ENCODE measurements at regions not wholly inside any gene's neighbourhood (a gene's known extent, or its start where the extent isn't known, plus 50 kb on each side); places are given as distances from the start of the nearest gene placed in this dataset.

- 0 out of 2 replicates have a peak, but pooled peaks have one; percentile 6 for TF ChIP-seq MAFF (IDR thresholded peaks at IDR 0.05; ENCODE audit: low read depth, low read length)
- TF ChIP-seq MXI1 (IDR thresholded peaks at IDR 0.05; ENCODE audit: borderline replicate concordance, low read depth, low read length) = no peak
- no peak for TF ChIP-seq NFATC3 (CRISPR knock-in tag; IDR thresholded peaks at IDR 0.05)
- TF ChIP-seq ZSCAN21 (CRISPR knock-in tag; IDR thresholded peaks at IDR 0.05; ENCODE audit: borderline replicate concordance) = no peak
- TF ChIP-seq RARA (CRISPR knock-in tag; IDR thresholded peaks at IDR 0.05) = peak; percentile 34; the same call in 1 of the 2 replicates
- no peak for TF ChIP-seq SP2 (CRISPR knock-in tag; IDR thresholded peaks at IDR 0.05)
- 0 out of 4 replicates have a peak, but pooled peaks have one; percentile 1 to 35 for TF ChIP-seq MAFK (conservative IDR thresholded peaks at IDR 0.05 in 1 of 2, IDR thresholded peaks at IDR 0.05 in 1 of 2; ENCODE audit: low read length in 2 of 2)
- no peak for TF ChIP-seq ZNF121 (CRISPR knock-in tag; IDR thresholded peaks at IDR 0.05)
- peak; percentile 2 for DNase-seq (ENCODE audit: low spot score)
- H4K20me1 ChIP-seq (ENCODE audit: insufficient read depth, low read length) = no peaks in the 10 kb centered on the region
- no peak for FAIRE-seq
- in situ Hi-C loops (cut with HindIII; ENCODE audit: extremely low pct_ligation_motif_present, low pct_unique_long_range_greater_than_20kb) (no loop called here), intact Hi-C loops (cut with micrococcal nuclease; ENCODE audit: unreplicated experiment) (no loop called here)
- H3K79me2 ChIP-seq (ENCODE audit: insufficient read depth, low read length) = no peaks in the 10 kb centered on the region
- no peak overlapping the region for H3K4me3 ChIP-seq (replicated peaks in 1 of 3; ENCODE audit: insufficient read depth in 1 of 3, low read depth in 2 of 3, low read length in 3 of 3)
- ATAC-seq = no peak
- H3K27me3 ChIP-seq (ENCODE audit: control insufficient read depth in 1 of 2, insufficient read depth in 2 of 2, low read length in 2 of 2) = no peaks in the 10 kb centered on the region
- no peaks in the 10 kb centered on the region for H3K4me1 ChIP-seq (ENCODE audit: insufficient read depth, low read length)
- no TSS peak for BruUV-seq (replicated peaks)
- ChIA-PET CTCF (ENCODE audit: low intra/inter-chr PET ratio, low total read pairs) (no interaction called here), POLR2A (no interaction called here)
- H3K4me2 ChIP-seq (ENCODE audit: low read depth, low read length) = no peak overlapping the region
- H3K27ac ChIP-seq (ENCODE audit: extremely low read length, insufficient read depth, low read length) = no peak overlapping the region
- no peak overlapping the region for H2AFZ ChIP-seq (ENCODE audit: low read length)
- WGBS (ENCODE audit: low lambda C conversion rate) = 0% methylated on average over 4 of the region's 4 CpGs
- no peaks in the 10 kb centered on the region for H3K9me3 ChIP-seq (ENCODE audit: low read length)
- no peak overlapping the region for H3K9ac ChIP-seq (ENCODE audit: insufficient read depth, low read depth, low read length)
- no peaks in the 10 kb centered on the region for H3K36me3 ChIP-seq (replicated peaks in 1 of 2; ENCODE audit: control insufficient read depth in 1 of 2, insufficient read depth in 2 of 2, low read length in 2 of 2)
These were observed 171.8 kb upstream of the CDIN1 start for GRCh38 chr15:36407647-36408046.

GRCh38 chr15:36409819-36410218 is 169.6 kb upstream of the CDIN1 start:
- no peak for TF ChIP-seq RORA (CRISPR knock-in tag; IDR thresholded peaks at IDR 0.05)
- TF ChIP-seq ZNF232 (CRISPR knock-in tag; IDR thresholded peaks at IDR 0.05; ENCODE audit: borderline replicate concordance) = no peak
- TF ChIP-seq, protein P1, sequence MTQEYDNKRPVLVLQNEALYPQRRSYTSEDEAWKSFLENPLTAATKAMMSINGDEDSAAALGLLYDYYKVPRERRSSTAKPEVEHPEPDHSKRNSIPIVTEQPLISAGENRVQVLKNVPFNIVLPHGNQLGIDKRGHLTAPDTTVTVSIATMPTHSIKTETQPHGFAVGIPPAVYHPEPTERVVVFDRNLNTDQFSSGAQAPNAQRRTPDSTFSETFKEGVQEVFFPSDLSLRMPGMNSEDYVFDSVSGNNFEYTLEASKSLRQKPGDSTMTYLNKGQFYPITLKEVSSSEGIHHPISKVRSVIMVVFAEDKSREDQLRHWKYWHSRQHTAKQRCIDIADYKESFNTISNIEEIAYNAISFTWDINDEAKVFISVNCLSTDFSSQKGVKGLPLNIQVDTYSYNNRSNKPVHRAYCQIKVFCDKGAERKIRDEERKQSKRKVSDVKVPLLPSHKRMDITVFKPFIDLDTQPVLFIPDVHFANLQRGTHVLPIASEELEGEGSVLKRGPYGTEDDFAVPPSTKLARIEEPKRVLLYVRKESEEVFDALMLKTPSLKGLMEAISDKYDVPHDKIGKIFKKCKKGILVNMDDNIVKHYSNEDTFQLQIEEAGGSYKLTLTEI (CRISPR knock-in tag; conservative IDR thresholded peaks at IDR 0.05) = no peak
- TF ChIP-seq ATF6 (CRISPR knock-in tag; conservative IDR thresholded peaks at IDR 0.05) = no peak
- no peak for TF ChIP-seq ZNF652 (CRISPR knock-in tag; IDR thresholded peaks at IDR 0.05; ENCODE audit: borderline replicate concordance, low read depth)
- BruUV-seq (replicated peaks) = no TSS peak
- CTCF ChIA-PET (ENCODE audit: low intra/inter-chr PET ratio, low total read pairs) = no interaction called here
- no peak overlapping the region for H3K4me3 ChIP-seq (replicated peaks in 1 of 3; ENCODE audit: insufficient read depth in 1 of 3, low read depth in 2 of 3, low read length in 3 of 3)
- H3K36me3 ChIP-seq (replicated peaks in 1 of 2; ENCODE audit: control insufficient read depth in 1 of 2, insufficient read depth in 2 of 2, low read length in 2 of 2) = no peaks in the 10 kb centered on the region
- no peaks in the 10 kb centered on the region for H3K4me1 ChIP-seq (ENCODE audit: insufficient read depth, low read length)
- POLR2A ChIA-PET = no interaction called here
- no peak for FAIRE-seq
- no peak overlapping the region for H3K9ac ChIP-seq (ENCODE audit: insufficient read depth, low read depth, low read length)
- H3K9me3 ChIP-seq (ENCODE audit: low read length) = no peaks in the 10 kb centered on the region
- 16% methylated on average over 6 of the region's 6 CpGs for WGBS (ENCODE audit: low lambda C conversion rate)
- H2AFZ ChIP-seq (ENCODE audit: low read length) = no peak overlapping the region
- intact Hi-C loops (cut with micrococcal nuclease; ENCODE audit: unreplicated experiment) = no loop called here
- in situ Hi-C loops (cut with HindIII; ENCODE audit: extremely low pct_ligation_motif_present, low pct_unique_long_range_greater_than_20kb) = no loop called here
- no peaks in the 10 kb centered on the region for H3K27me3 ChIP-seq (ENCODE audit: control insufficient read depth in 1 of 2, insufficient read depth in 2 of 2, low read length in 2 of 2)
- no peak overlapping the region for H3K27ac ChIP-seq (ENCODE audit: extremely low read length, insufficient read depth, low read length)
- no peak overlapping the region for H3K4me2 ChIP-seq (ENCODE audit: low read depth, low read length)
- no peak for DNase-seq (ENCODE audit: low spot score)
- no peaks in the 10 kb centered on the region for H4K20me1 ChIP-seq (ENCODE audit: insufficient read depth, low read length)
- no peaks in the 10 kb centered on the region for H3K79me2 ChIP-seq (ENCODE audit: insufficient read depth, low read length)
- no peak for ATAC-seq

Data from HepG2 (cell line).